Colonic mucosa (tissue), 4 donors: ENCODE measurements at regions not wholly inside any gene's neighbourhood (a gene's known extent, or its start where the extent isn't known, plus 50 kb on each side); places are given as distances from the start of the nearest gene placed in this dataset.

Experiments used
- DNase-seq: peaks from one replicate; pipeline ENCODE4 v3.0.0-alpha.2; 2020
- H3K27ac ChIP-seq: fragments of 200-600 bp; one replicate; pipeline ENCODE4 v1.8.0; 2021
- H3K27me3 ChIP-seq: fragments of 200-600 bp; one replicate; pipeline ENCODE4 v1.8.0; 2021
- H3K36me3 ChIP-seq: fragments of 200-600 bp; one replicate; pipeline ENCODE4 v1.8.0; 2021
- H3K4me1 ChIP-seq: fragments of 200-600 bp; one replicate; pipeline ENCODE4 v1.8.0; 2021; ENCODE audit warnings: mild to moderate bottlenecking
- H3K4me3 ChIP-seq: fragments of 200-600 bp; one replicate; pipeline ENCODE4 v1.8.0; 2021
- H3K9ac ChIP-seq, 2 donors: one replicate each; pipeline ENCODE4 v1.7.0; 2013; ENCODE audit warnings: control low read depth in 2 of 2, low read depth in 2 of 2, low read length in 2 of 2
- H3K9me3 ChIP-seq: fragments of 200-600 bp; one replicate; pipeline ENCODE4 v1.8.0; 2021
- CTCF ChIP-seq: fragments of 200-600 bp; IDR thresholded peaks from one replicate; pipeline ENCODE4 v1.8.0; 2022; ENCODE audit warnings: antibody characterized with exemption, mild to moderate bottlenecking
- intact Hi-C: fragments of 100-400 bp; cut with DNase I; formaldehyde crosslinking; loops from one replicate; pipeline ENCODE4 v1.14.1; 2022
- donor health status: healthy.
- donor health status: DM: no; HTN: no; CAD: no.
- donor health status: DM: no; HTN: no; CAD: no.

- Histone ChIP-seq H3K4me3 (no peak overlapping the region), H3K36me3 (no peaks in the 10 kb centered on the region), H3K9me3 (no peaks in the 10 kb centered on the region), H3K27me3 (no peaks in the 10 kb centered on the region), H3K27ac (no peak overlapping the region), H3K4me1 (no peaks in the 10 kb centered on the region), H3K9ac (no peak overlapping the region)
- intact Hi-C loops = no loop called here
- DNase-seq = no peak
- no peak for TF ChIP-seq CTCF
These were observed 315.0 kb downstream of the AHR start for GRCh38 chr7:17613338-17614041.

- H3K9me3 ChIP-seq = no peaks in the 10 kb centered on the region
- H3K27me3 ChIP-seq = no peaks in the 10 kb centered on the region
- intact Hi-C loops = no loop called here
- no peak for TF ChIP-seq CTCF
- no peak for DNase-seq
- H3K4me3 ChIP-seq = no peak overlapping the region
- no peaks in the 10 kb centered on the region for H3K36me3 ChIP-seq
- no peak overlapping the region for H3K9ac ChIP-seq
- H3K27ac ChIP-seq = no peak overlapping the region
- no peaks in the 10 kb centered on the region for H3K4me1 ChIP-seq
These were observed 318.9 kb downstream of the AHR start for GRCh38 chr7:17617380-17617779.

GRCh38 chr7:17617857-17618651 is 319.6 kb downstream of the AHR start:
- H3K4me3 ChIP-seq = no peak overlapping the region
- H3K36me3 ChIP-seq = no peaks in the 10 kb centered on the region
- intact Hi-C loops = no loop called here
- H3K9me3 ChIP-seq = no peaks in the 10 kb centered on the region
- no peak for TF ChIP-seq CTCF
- no peaks in the 10 kb centered on the region for H3K4me1 ChIP-seq
- H3K27ac ChIP-seq = peak overlapping the region; percentile 6
- DNase-seq = no peak
- no peaks in the 10 kb centered on the region for H3K27me3 ChIP-seq
- peak overlapping the region in 1 of 2 donors; percentile 38 for H3K9ac ChIP-seq

GRCh38 chr7:17618652-17618974 is 320.2 kb downstream of the AHR start:
- Histone ChIP-seq H3K9me3 (no peaks in the 10 kb centered on the region), H3K4me1 (no peaks in the 10 kb centered on the region), H3K27me3 (no peaks in the 10 kb centered on the region), H3K4me3 (no peak overlapping the region), H3K9ac (peak overlapping the region in 1 of 2 donors; percentile 38), H3K27ac (peak overlapping the region; percentile 6), H3K36me3 (no peaks in the 10 kb centered on the region)
- no peak for DNase-seq
- TF ChIP-seq CTCF = no peak
- intact Hi-C loops = no loop called here

GRCh38 chr7:17619196-17619818 is 320.9 kb downstream of the AHR start:
- no peaks in the 10 kb centered on the region for H3K27me3 ChIP-seq
- DNase-seq = no peak
- no peak overlapping the region for H3K4me3 ChIP-seq
- peak overlapping the region; percentile 6 for H3K27ac ChIP-seq
- H3K4me1 ChIP-seq = no peaks in the 10 kb centered on the region
- H3K36me3 ChIP-seq = no peaks in the 10 kb centered on the region
- TF ChIP-seq CTCF = no peak
- H3K9me3 ChIP-seq = no peaks in the 10 kb centered on the region
- H3K9ac ChIP-seq = no peak overlapping the region
- intact Hi-C loops = no loop called here
